PC-9 (cell line): ENCODE measurements at regions not wholly inside any gene's neighbourhood (a gene's known extent, or its start where the extent isn't known, plus 50 kb on each side); places are given as distances from the start of the nearest gene placed in this dataset.

Experiments
- CTCF ChIP-seq: fragments of 200-600 bp; sonication (generic); conservative IDR thresholded peaks from 2 replicates; pipeline ENCODE4 v1.6.1; 2017; ENCODE audit warnings: mixed run types, antibody characterized with exemption, mild to moderate bottlenecking, moderate library complexity
- EZH2 ChIP-seq: fragments of 200-600 bp; sonication (generic); IDR thresholded peaks from 2 replicates; pipeline ENCODE4 v1.8.0; 2017; ENCODE audit warnings: antibody characterized with exemption, low read depth

GRCh38 chr15:73809728-73810501, 56.8 kb upstream of the INSYN1 start:
- TF ChIP-seq CTCF (no peak), EZH2 (no peak)
